Stimulated activated CD4-positive, alpha-beta T cell treated with anti-CD3 and anti-CD28 coated beads, Interleukin-12 subunit alpha, Interleukin-12 subunit beta, amount 100 ng/mL, for 48 hours (primary cell): ENCODE measurements at regions not wholly inside any gene's neighbourhood (a gene's known extent, or its start where the extent isn't known, plus 50 kb on each side); places are given as distances from the start of the nearest gene placed in this dataset.
"Not testable (repeated sequence)": the region's sequence is repeated elsewhere in the genome, so short reads cannot be mapped to it uniquely, and the experiment has no call there.

Source experiments
- DNase-seq, 3 donors: peaks; one replicate each; pipeline ENCODE4 v3.0.0-alpha.2; 2020; ENCODE audit warnings: low read depth in 2 of 3, low spot score in 1 of 3

GRCh38 chr1:214859647-214860046, 222.9 kb upstream of the KCNK2 start:
- no peak for DNase-seq

GRCh38 chr1:214861615-214862014, 220.9 kb upstream of the KCNK2 start:
- no peak for DNase-seq

- no peak for DNase-seq
These were observed 220.1 kb upstream of the KCNK2 start for GRCh38 chr1:214862421-214862820.

GRCh38 chr1:214864896-214865688, 217.4 kb upstream of the KCNK2 start:
- DNase-seq = no peak

- DNase-seq = not testable (repeated sequence)
These were observed 212.1 kb upstream of the KCNK2 start for GRCh38 chr1:214870426-214870825.

GRCh38 chr1:214880956-214881355, 201.6 kb upstream of the KCNK2 start:
- DNase-seq = no peak

GRCh38 chr1:214882616-214883015, 199.9 kb upstream of the KCNK2 start:
- no peak for DNase-seq

GRCh38 chr1:214895011-214895600, 187.4 kb upstream of the KCNK2 start:
- DNase-seq = no peak

GRCh38 chr1:214896921-214897320, 185.6 kb upstream of the KCNK2 start:
- no peak for DNase-seq

- no peak for DNase-seq
These were observed 185.0 kb upstream of the KCNK2 start for GRCh38 chr1:214897581-214897980.

- DNase-seq = no peak
These were observed 184.4 kb upstream of the KCNK2 start for GRCh38 chr1:214898161-214898560.

GRCh38 chr1:214898718-214899117, 183.8 kb upstream of the KCNK2 start:
- no peak for DNase-seq

GRCh38 chr1:214899908-214900460, 182.6 kb upstream of the KCNK2 start:
- no peak for DNase-seq

- no peak for DNase-seq
These were observed 181.9 kb upstream of the KCNK2 start for GRCh38 chr1:214900590-214900989.

GRCh38 chr1:214901718-214902117, 180.8 kb upstream of the KCNK2 start:
- no peak for DNase-seq

GRCh38 chr1:214902636-214903320, 179.8 kb upstream of the KCNK2 start:
- no peak for DNase-seq

- DNase-seq = no peak
These were observed 170.4 kb upstream of the KCNK2 start for GRCh38 chr1:214912127-214912526.

- no peak for DNase-seq
These were observed 168.6 kb upstream of the KCNK2 start for GRCh38 chr1:214913966-214914365.

GRCh38 chr1:214917081-214917635, 165.4 kb upstream of the KCNK2 start:
- DNase-seq = no peak

GRCh38 chr1:214918745-214919144, 163.8 kb upstream of the KCNK2 start:
- no peak for DNase-seq

- no peak for DNase-seq
These were observed 162.2 kb upstream of the KCNK2 start for GRCh38 chr1:214920337-214920736.
